Thyroid gland (tissue), 4 donors: ENCODE measurements at regions not wholly inside any gene's neighbourhood (a gene's known extent, or its start where the extent isn't known, plus 50 kb on each side); places are given as distances from the start of the nearest gene placed in this dataset.

ENCODE experiments used
- DNase-seq, 2 donors: peaks; one replicate each; pipeline ENCODE4 v3.0.0-alpha.2; 2019
- H3K27ac ChIP-seq, 3 donors: fragments of 200-600 bp; sonication (generic); 1 replicate in 2 of 3; 2 replicates in 1 of 3; pipeline ENCODE4 v1.5.1; 2016 to 2019; ENCODE audit warnings: mild to moderate bottlenecking in 1 of 3, moderate library complexity in 1 of 3
- H3K27me3 ChIP-seq: fragments of 200-600 bp; sonication (generic); one replicate; pipeline ENCODE4 v1.5.1; 2019
- H3K36me3 ChIP-seq, 2 donors: fragments of 200-600 bp; sonication (generic); one replicate each; pipeline ENCODE4 v1.5.1; 2016 to 2019
- H3K4me1 ChIP-seq, 2 donors: fragments of 200-600 bp; sonication (generic); one replicate each; pipeline ENCODE4 v1.5.1; 2017 to 2019
- H3K4me3 ChIP-seq, 3 donors: fragments of 200-600 bp; sonication (generic); replicated peaks in 1 of 3; 1 replicate in 2 of 3; 2 replicates in 1 of 3; pipeline ENCODE4 v1.5.1; 2016; ENCODE audit warnings: mild to moderate bottlenecking in 1 of 3
- H3K9me3 ChIP-seq: fragments of 200-600 bp; sonication (generic); one replicate; pipeline ENCODE4 v1.5.1; 2017
- CTCF ChIP-seq, 6 experiments: fragments of 200-600 bp in 3 of 6; fragments of 450-650 bp in 3 of 6; sonication (generic) in 3 of 6; IDR thresholded peaks; one replicate each; pipeline ENCODE4 v1.5.1; 2016 to 2019; ENCODE audit warnings: antibody characterized with exemption in 6 of 6, mild to moderate bottlenecking in 2 of 6, inconsistent platforms in 1 of 6, moderate library complexity in 1 of 6
- POLR2A ChIP-seq, 2 donors: fragments of 450-650 bp; IDR thresholded peaks; one replicate each; pipeline ENCODE4 v1.6.1; 2017; ENCODE audit warnings: antibody characterized with exemption in 2 of 2, mild to moderate bottlenecking in 2 of 2, moderate library complexity in 1 of 2
- WGBS, 2 donors: methylation state at CpG; one replicate each; pipeline ENCODE4 v1.1.5; 2017; 5-methylcytosine and 5-hydroxymethylcytosine counted together
- intact Hi-C: fragments of 100-400 bp; cut with DNase I; formaldehyde crosslinking; loops from one replicate; pipeline ENCODE4 v1.15.1; 2023

DNA sequence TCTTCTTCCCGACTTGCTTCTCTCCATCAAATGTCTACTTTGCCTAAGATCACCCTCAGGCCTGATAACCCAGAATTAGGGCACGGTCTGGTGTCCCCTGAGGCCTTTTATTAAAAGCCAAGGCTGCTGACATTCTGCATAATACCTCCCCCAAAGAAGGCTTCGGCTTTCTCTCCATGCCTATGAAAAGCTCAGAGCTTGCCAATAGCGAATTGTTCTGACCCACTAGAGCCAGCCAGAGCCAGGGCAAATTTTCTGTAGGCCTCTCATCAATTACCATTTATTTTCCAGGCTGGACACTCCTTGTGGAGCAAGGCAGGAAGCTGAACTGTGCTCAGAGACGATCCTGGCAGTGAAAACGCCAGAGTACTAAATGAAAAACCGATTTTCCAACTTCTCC, 64.3 kb upstream of the ADRB1 start:
- H3K27me3 ChIP-seq = no peaks in the 10 kb centered on the region

DNA sequence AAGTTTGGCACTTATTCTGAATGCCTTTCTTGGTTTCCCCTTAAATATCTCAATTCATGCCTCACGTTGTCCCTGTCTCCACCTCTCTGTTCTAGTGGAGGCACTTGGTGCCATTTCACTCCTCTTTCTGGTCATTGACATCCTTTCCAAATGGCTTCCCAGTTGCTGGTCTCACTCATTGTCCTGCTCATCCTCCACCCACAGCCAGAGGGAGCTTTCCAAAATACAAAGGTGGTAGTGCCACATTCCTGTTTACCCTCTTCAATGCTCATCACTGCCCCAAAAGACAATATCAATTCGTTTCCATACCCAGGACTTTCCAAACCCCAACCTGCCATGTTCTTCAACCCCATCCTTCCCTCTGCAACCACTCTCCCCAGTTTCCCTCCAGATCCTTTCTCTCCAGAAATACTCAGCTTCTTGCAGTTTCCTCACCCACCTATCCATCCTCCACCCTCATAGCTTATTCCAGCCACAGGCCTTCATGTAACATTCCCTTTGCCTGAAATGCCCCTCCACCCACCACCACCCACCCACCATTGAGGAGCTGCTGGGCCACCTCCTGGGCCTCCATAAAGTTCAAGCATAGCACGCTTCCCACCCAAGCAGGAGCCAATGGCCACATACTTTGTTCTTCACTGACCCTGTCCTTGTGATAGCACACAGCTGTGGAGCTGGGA, 63.1 kb upstream of the ADRB1 start:
- Histone ChIP-seq H3K27me3 (no peaks in the 10 kb centered on the region), H3K4me1 (peaks cover 24 to 29% of the 10 kb centered on the region in 2 donors), H3K36me3 (no peaks in the 10 kb centered on the region), H3K27ac (no peak overlapping the region), H3K4me3 (no peak overlapping the region), H3K9me3 (no peaks in the 10 kb centered on the region)
- TF ChIP-seq POLR2A (IDR thresholded peaks at IDR 0.05) = no peak
- TF ChIP-seq CTCF (IDR thresholded peaks at IDR 0.05) = peak in 1 of 6 experiments; percentile 13
- intact Hi-C loops = no loop called here
- 79 to 80% methylated on average over 3 of the region's 3 CpGs for WGBS, 2 donors
- DNase-seq = no peak

More for the DNA sequence above, 64.3 kb upstream of the ADRB1 start:
- no peak for DNase-seq
- 80 to 84% methylated on average over 7 of the region's 7 CpGs for WGBS, 2 donors
- peaks cover 24 to 25% of the 10 kb centered on the region in 2 donors for H3K4me1 ChIP-seq
- H3K9me3 ChIP-seq = no peaks in the 10 kb centered on the region
- H3K27ac ChIP-seq = no peak overlapping the region
- no peak for TF ChIP-seq CTCF (IDR thresholded peaks at IDR 0.05)
- TF ChIP-seq POLR2A (IDR thresholded peaks at IDR 0.05) = no peak
- intact Hi-C loops = no loop called here
- H3K4me3 ChIP-seq = no peak overlapping the region
- no peaks in the 10 kb centered on the region for H3K36me3 ChIP-seq

- TF ChIP-seq CTCF (IDR thresholded peaks at IDR 0.05) (no peak), POLR2A (IDR thresholded peaks at IDR 0.05) (no peak)
- DNase-seq = no peak
- Histone ChIP-seq H3K9me3 (no peaks in the 10 kb centered on the region), H3K27me3 (no peaks in the 10 kb centered on the region), H3K27ac (peak overlapping the region; percentile 79 to 94 (median 92)), H3K36me3 (no peaks in the 10 kb centered on the region), H3K4me3 (no peak overlapping the region), H3K4me1 (peaks cover 24 to 29% of the 10 kb centered on the region in 2 donors)
- intact Hi-C loops = no loop called here
These were observed 61.4 kb upstream of the ADRB1 start for GRCh38 chr10:113982296-113982695.

GRCh38 chr10:113982769-113983168, 60.9 kb upstream of the ADRB1 start:
- Histone ChIP-seq H3K27me3 (no peaks in the 10 kb centered on the region), H3K9me3 (no peaks in the 10 kb centered on the region), H3K27ac (peak overlapping the region; percentile 79 to 94 (median 92)), H3K4me1 (peaks cover 24 to 29% of the 10 kb centered on the region in 2 donors), H3K4me3 (no peak overlapping the region), H3K36me3 (no peaks in the 10 kb centered on the region)
- intact Hi-C loops = no loop called here
- TF ChIP-seq CTCF (IDR thresholded peaks at IDR 0.05) (peak in 1 of 6 experiments; percentile 21), POLR2A (IDR thresholded peaks at IDR 0.05) (peak in 1 of 2 donors; percentile 53)
- 21 to 22% methylated on average over 4 of the region's 4 CpGs for WGBS, 2 donors
- DNase-seq = peak; percentile 93 to 95

GRCh38 chr10:113983552-113983951, 60.1 kb upstream of the ADRB1 start:
- DNase-seq = peak in 1 of 2 donors; percentile 31
- no peak overlapping the region for H3K4me3 ChIP-seq
- no peaks in the 10 kb centered on the region for H3K36me3 ChIP-seq
- TF ChIP-seq POLR2A (IDR thresholded peaks at IDR 0.05) (no peak), CTCF (IDR thresholded peaks at IDR 0.05) (no peak)
- intact Hi-C loops = no loop called here
- H3K27ac ChIP-seq = peak overlapping the region; percentile 79 to 94 (median 92)
- no peaks in the 10 kb centered on the region for H3K27me3 ChIP-seq
- peaks cover 24 to 29% of the 10 kb centered on the region in 2 donors for H3K4me1 ChIP-seq
- 67 to 75% methylated on average over 3 of the region's 3 CpGs for WGBS, 2 donors
- H3K9me3 ChIP-seq = no peaks in the 10 kb centered on the region
